Osteoblast (primary cell): ENCODE measurements at regions not wholly inside any gene's neighbourhood (a gene's known extent, or its start where the extent isn't known, plus 50 kb on each side); places are given as distances from the start of the nearest gene placed in this dataset.

Source experiments
- DNase-seq: peaks from one replicate; pipeline ENCODE4 v3.0.0; 2011; ENCODE audit warnings: low spot score, mixed read lengths; ENCODE audit not compliant: insufficient read length; ENCODE audit errors: missing footprints
- H2AFZ ChIP-seq: 2 replicates; pipeline ENCODE4 v1.6.0; 2011; ENCODE audit warnings: mild to moderate bottlenecking, low read length
- H3K27ac ChIP-seq: 2 replicates; pipeline ENCODE4 v1.5.1; 2011; ENCODE audit warnings: mild to moderate bottlenecking, low read depth, low read length, moderate library complexity
- H3K27me3 ChIP-seq: 2 replicates; pipeline ENCODE4 v1.6.0; 2012; ENCODE audit warnings: mild to moderate bottlenecking, control low read depth, inconsistent platforms, low read length, moderate library complexity; ENCODE audit not compliant: insufficient read depth
- H3K36me3 ChIP-seq: 2 replicates; pipeline ENCODE4 v1.5.1; 2011; ENCODE audit warnings: mild to moderate bottlenecking, low read length, control low read depth, moderate library complexity; ENCODE audit not compliant: insufficient read depth
- H3K4me1 ChIP-seq: 2 replicates; pipeline ENCODE4 v1.5.1; 2011; ENCODE audit warnings: mild to moderate bottlenecking, low read length, control low read depth, moderate library complexity; ENCODE audit not compliant: insufficient read depth
- H3K4me2 ChIP-seq: 2 replicates; pipeline ENCODE4 v1.6.0; 2011; ENCODE audit warnings: mild to moderate bottlenecking, low read length; ENCODE audit not compliant: insufficient read depth
- H3K4me3 ChIP-seq: fragments of 200-600 bp; sonication (generic); 3 replicates; pipeline ENCODE4 v1.5.1; 2012; ENCODE audit warnings: mild to moderate bottlenecking, low read length, inconsistent platforms; ENCODE audit not compliant: insufficient read depth
- H3K79me2 ChIP-seq: 2 replicates; pipeline ENCODE4 v1.6.0; 2012; ENCODE audit warnings: mild to moderate bottlenecking, low read length, control low read depth, inconsistent platforms; ENCODE audit not compliant: insufficient read depth
- H3K9me3 ChIP-seq: 2 replicates; pipeline ENCODE4 v1.5.1; 2011; ENCODE audit warnings: low read depth, low read length, control low read depth
- H4K20me1 ChIP-seq: 2 replicates; pipeline ENCODE4 v1.6.0; 2012; ENCODE audit warnings: mild to moderate bottlenecking, low read length, control low read depth; ENCODE audit not compliant: insufficient read depth
- TF ChIP-seq, protein P1 (sequence below): IDR thresholded peaks from 2 replicates; pipeline ENCODE4 v1.5.1; 2011; ENCODE audit warnings: mild to moderate bottlenecking, low read depth, low read length, moderate library complexity; ENCODE audit errors: extremely low read depth

DNA sequence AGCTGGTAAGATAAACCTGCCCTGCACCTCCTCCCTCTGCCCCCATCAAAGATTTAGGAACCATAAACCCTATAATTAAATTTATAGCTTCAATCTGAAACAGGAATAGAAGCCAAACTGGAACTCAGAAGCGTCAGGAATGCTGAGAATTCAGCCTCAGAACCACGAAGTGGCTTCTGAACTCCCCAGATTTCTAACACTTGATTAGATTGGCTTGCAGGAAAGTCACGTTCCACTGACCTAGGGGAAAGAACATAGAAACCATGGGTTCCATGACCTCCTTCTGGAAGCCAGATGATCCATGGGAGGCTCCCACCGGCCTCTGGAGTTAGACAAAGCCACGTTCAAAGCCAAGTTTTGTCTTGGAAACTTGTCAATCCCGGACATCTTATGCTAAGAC lies 356.5 kb downstream of the MID1IP1 start:
- H3K36me3 ChIP-seq = no peaks in the 10 kb centered on the region
- H3K4me1 ChIP-seq = peaks cover 4% of the 10 kb centered on the region
- DNase-seq = no peak
- TF ChIP-seq, protein P1, sequence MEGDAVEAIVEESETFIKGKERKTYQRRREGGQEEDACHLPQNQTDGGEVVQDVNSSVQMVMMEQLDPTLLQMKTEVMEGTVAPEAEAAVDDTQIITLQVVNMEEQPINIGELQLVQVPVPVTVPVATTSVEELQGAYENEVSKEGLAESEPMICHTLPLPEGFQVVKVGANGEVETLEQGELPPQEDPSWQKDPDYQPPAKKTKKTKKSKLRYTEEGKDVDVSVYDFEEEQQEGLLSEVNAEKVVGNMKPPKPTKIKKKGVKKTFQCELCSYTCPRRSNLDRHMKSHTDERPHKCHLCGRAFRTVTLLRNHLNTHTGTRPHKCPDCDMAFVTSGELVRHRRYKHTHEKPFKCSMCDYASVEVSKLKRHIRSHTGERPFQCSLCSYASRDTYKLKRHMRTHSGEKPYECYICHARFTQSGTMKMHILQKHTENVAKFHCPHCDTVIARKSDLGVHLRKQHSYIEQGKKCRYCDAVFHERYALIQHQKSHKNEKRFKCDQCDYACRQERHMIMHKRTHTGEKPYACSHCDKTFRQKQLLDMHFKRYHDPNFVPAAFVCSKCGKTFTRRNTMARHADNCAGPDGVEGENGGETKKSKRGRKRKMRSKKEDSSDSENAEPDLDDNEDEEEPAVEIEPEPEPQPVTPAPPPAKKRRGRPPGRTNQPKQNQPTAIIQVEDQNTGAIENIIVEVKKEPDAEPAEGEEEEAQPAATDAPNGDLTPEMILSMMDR = no peak
- H3K4me3 ChIP-seq = no peak overlapping the region
- H3K27ac ChIP-seq = no peak overlapping the region
- H3K79me2 ChIP-seq = no peaks in the 10 kb centered on the region
- H4K20me1 ChIP-seq = no peaks in the 10 kb centered on the region
- H3K27me3 ChIP-seq = peaks cover 38% of the 10 kb centered on the region
- H3K4me2 ChIP-seq = no peak overlapping the region
- H2AFZ ChIP-seq = no peak overlapping the region
- no peaks in the 10 kb centered on the region for H3K9me3 ChIP-seq

DNA sequence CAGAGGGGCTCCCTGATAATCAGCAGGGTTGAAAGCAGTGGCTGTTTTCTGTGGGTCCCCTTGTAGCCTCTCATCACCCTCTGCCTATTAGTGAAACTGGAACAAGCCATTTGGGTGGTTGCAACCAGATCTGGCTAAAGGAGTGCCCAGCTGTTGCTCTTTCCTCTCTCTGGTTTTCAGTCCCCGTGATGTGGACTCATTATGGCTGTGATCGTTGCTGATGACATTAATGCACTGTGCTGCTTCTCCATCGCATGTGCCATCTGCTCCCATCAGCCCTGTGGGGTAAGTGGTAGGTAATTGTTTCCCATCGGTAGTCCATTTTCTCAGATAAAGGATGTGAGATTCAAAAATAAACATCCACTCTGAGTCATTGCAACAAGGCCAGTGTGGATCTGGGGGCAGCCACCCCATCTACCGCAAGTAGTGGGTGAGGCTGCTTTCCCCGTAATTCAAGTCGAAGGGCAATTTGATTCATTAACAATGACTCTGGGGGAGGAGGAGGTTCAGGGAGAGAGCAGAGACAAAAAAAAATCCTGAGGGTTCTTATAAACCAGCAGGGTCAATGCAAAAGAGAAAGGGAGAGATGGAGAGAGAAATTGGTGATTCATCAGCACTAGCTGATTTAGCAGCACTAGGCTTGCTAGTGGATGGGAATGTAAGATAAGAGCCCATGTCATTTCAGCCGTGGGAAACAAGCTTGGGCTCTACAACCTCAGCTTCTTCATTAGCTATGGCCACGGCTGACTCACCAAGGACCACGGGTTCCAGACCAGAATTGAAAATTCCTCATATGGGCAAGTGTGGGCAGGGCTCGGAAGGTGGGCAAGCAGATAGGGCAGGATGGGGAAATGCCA lies 357.8 kb downstream of the MID1IP1 start:
- Histone ChIP-seq H3K27me3 (peaks cover 48% of the 10 kb centered on the region), H3K4me2 (peak overlapping the region; percentile 23), H3K4me3 (no peak overlapping the region), H4K20me1 (no peaks in the 10 kb centered on the region), H3K9me3 (no peaks in the 10 kb centered on the region), H2AFZ (no peak overlapping the region), H3K4me1 (peaks cover 4% of the 10 kb centered on the region), H3K36me3 (no peaks in the 10 kb centered on the region), H3K79me2 (no peaks in the 10 kb centered on the region), H3K27ac (no peak overlapping the region)
- TF ChIP-seq, protein P1 = no peak
- DNase-seq = peak; percentile 82

DNA sequence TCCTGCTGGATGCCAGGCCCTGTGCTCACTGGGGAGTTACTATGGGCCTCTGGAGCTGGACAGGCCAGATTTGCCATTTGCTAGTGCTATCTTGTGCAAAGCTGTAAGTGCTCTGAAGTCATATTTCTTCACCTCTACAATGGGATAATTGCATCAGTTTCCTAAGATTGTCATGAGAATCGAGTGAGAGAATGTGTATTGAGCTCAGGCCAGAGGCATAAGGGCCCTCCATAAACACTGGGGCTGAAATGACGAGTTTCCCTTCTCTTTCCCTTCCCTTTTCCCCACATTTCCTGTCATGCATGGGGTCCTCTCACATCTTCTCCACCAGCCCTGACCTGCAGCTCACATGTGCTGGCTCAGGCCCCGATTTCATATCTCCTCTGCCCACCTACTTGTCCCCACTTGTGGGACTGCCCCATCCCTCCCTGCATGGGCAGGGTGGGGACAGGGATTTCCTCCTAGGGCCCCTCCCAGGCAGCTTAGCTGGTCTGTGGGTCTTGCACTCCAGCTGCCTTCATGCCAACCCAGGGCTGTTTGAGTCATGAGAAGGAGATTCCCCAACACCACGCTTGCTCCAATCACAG lies 358.8 kb downstream of the MID1IP1 start:
- peaks cover 4% of the 10 kb centered on the region for H3K4me1 ChIP-seq
- no peaks in the 10 kb centered on the region for H4K20me1 ChIP-seq
- H3K9me3 ChIP-seq = no peaks in the 10 kb centered on the region
- no peak overlapping the region for H3K4me2 ChIP-seq
- no peaks in the 10 kb centered on the region for H3K36me3 ChIP-seq
- peaks cover 51% of the 10 kb centered on the region for H3K27me3 ChIP-seq
- H2AFZ ChIP-seq = no peak overlapping the region
- DNase-seq = peak; percentile 75
- TF ChIP-seq, protein P1 = no peak
- no peaks in the 10 kb centered on the region for H3K79me2 ChIP-seq
- H3K27ac ChIP-seq = no peak overlapping the region
- H3K4me3 ChIP-seq = no peak overlapping the region

DNA sequence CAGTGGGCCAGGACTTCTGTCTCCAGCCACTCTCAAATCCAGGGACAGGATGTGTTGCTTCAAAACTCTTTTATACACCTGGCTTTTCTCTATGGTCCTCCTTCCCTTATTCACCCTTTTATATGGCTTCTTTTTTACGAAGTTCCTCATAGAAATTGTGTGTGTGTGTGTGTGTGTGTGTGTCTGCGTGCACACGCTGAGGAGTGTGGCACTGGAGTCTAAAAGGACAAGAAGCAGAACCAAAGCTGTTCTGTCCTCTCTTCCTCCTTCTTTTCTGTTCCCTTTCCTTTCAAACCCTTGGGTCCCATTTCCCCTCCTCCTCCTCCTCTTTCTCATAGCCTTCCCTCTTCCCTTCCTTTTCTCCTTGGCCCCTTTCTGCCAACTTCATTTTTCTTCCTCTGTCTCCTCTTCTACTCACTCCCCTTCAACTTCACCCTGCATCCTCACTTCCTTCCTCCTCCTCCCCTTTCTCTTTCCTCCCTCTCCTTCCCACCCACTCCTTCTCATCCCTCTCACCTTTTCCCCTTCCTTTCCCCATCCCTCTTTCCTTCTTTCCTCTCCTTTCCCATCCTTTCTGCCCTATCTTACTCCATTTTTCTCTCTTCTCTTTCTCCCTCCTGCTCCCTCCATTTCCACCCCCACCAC lies 360.5 kb downstream of the MID1IP1 start:
- H3K36me3 ChIP-seq = no peaks in the 10 kb centered on the region
- peak; percentile 44 for DNase-seq
- no peak overlapping the region for H3K4me2 ChIP-seq
- no peak overlapping the region for H2AFZ ChIP-seq
- peaks cover 4% of the 10 kb centered on the region for H3K4me1 ChIP-seq
- H3K4me3 ChIP-seq = no peak overlapping the region
- H3K27ac ChIP-seq = no peak overlapping the region
- H3K27me3 ChIP-seq = peaks cover 59% of the 10 kb centered on the region
- no peaks in the 10 kb centered on the region for H3K79me2 ChIP-seq
- TF ChIP-seq, protein P1 = no peak
- no peaks in the 10 kb centered on the region for H3K9me3 ChIP-seq
- no peaks in the 10 kb centered on the region for H4K20me1 ChIP-seq
